Transverse colon (tissue), 4 donors: ENCODE measurements at regions not wholly inside any gene's neighbourhood (a gene's known extent, or its start where the extent isn't known, plus 50 kb on each side); places are given as distances from the start of the nearest gene placed in this dataset.

Source experiments
- DNase-seq: peaks from one replicate; pipeline ENCODE4 v3.0.0-alpha.2; 2019
- H3K27ac ChIP-seq, 4 donors: fragments of 200-600 bp; sonication (generic); 2 replicates each; pipeline ENCODE4 v1.5.1; 2016 to 2018; ENCODE audit warnings: inconsistent platforms in 4 of 4
- H3K27me3 ChIP-seq: fragments of 200-600 bp; sonication (generic); 2 replicates; pipeline ENCODE4 v1.5.1; 2017; ENCODE audit warnings: inconsistent platforms
- H3K36me3 ChIP-seq, 4 donors: fragments of 200-600 bp; sonication (generic); 2 replicates each; pipeline ENCODE4 v1.5.1; 2017 to 2019; ENCODE audit warnings: inconsistent platforms in 4 of 4
- H3K4me1 ChIP-seq, 4 donors: fragments of 200-600 bp; sonication (generic); 2 replicates each; pipeline ENCODE4 v1.5.1; 2017 to 2020; ENCODE audit warnings: inconsistent platforms in 4 of 4
- H3K4me3 ChIP-seq, 4 donors: fragments of 200-600 bp; sonication (generic); 1 replicate in 1 of 4; 2 replicates in 3 of 4; pipeline versions ENCODE4 v1.5.1 to v1.6.1; 2017 to 2019; ENCODE audit warnings: inconsistent platforms in 4 of 4
- H3K9me3 ChIP-seq, 2 donors: fragments of 200-600 bp; sonication (generic); 2 replicates each; pipeline ENCODE4 v1.5.1; 2017 to 2019; ENCODE audit warnings: inconsistent platforms in 2 of 2
- CTCF ChIP-seq, 5 experiments: fragments of 200-600 bp in 3 of 5; fragments of 450-650 bp in 2 of 5; sonication (generic) in 3 of 5; IDR thresholded peaks; 1 replicate in 2 of 5; 2 replicates in 3 of 5; pipeline ENCODE4 v1.5.1; 2016 to 2017; ENCODE audit warnings: antibody characterized with exemption in 5 of 5, inconsistent platforms in 3 of 5, mild to moderate bottlenecking in 2 of 5, moderate library complexity in 1 of 5
- EP300 ChIP-seq: sonication (generic); formaldehyde crosslinking; IDR thresholded peaks from one replicate; pipeline ENCODE4 v1.6.1; 2017; ENCODE audit warnings: antibody characterized with exemption, low read depth
- POLR2A ChIP-seq: fragments of 450-650 bp; IDR thresholded peaks from one replicate; pipeline ENCODE4 v1.6.1; 2016; ENCODE audit warnings: antibody characterized with exemption, mild to moderate bottlenecking, moderate library complexity
- POLR2AphosphoS5 ChIP-seq, 3 donors: sonication (generic); formaldehyde crosslinking; IDR thresholded peaks; one replicate each; pipeline ENCODE4 v1.6.1; 2016; ENCODE audit warnings: antibody characterized with exemption in 3 of 3
- WGBS, 2 donors: methylation state at CpG; one replicate each; pipeline ENCODE4 v1.1.5; 2018; ENCODE audit warnings: low coverage in 1 of 2; 5-methylcytosine and 5-hydroxymethylcytosine counted together
- in situ Hi-C, 4 donors: fragments of 200-750 bp; cut with MboI; loops; one replicate each; pipeline versions ENCODE4 v1.15.0 to v1.15.1; 2017; ENCODE audit warnings: low sequenced_read_pairs in 3 of 4, low pct_ligation_motif_present in 1 of 4, low pct_unique_long_range_greater_than_20kb in 1 of 4
- intact Hi-C: fragments of 100-400 bp; cut with DNase I; formaldehyde crosslinking; loops from one replicate; pipeline ENCODE4 v1.15.1; 2023; ENCODE audit warnings: low total_unique reads

DNA sequence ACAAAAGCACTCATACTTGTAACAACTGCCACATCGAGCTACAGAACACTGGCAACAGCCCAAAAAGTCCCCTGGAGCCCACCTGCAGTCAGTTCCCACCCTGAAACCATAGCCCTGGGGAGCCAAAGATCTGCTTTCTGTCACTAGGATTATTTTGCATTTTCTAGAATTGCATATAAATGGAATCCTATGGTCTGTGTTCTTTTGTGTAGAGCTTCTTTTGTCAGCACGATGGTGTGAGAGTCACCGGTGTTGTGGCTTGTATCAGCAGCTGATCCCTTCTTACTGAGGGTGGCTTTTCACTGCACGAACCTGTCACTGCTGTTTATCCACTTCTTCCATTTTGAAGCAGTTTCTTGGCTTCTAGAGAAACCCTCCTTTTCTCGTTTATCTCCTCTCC lies 60.1 kb upstream of the PRR23E start:
- in situ Hi-C loops = no loop called here
- 60 to 62% methylated on average over 3 to 5 of the region's 5 CpGs for WGBS, 2 donors
- peaks cover 44% of the 10 kb centered on the region for H3K27me3 ChIP-seq

DNA sequence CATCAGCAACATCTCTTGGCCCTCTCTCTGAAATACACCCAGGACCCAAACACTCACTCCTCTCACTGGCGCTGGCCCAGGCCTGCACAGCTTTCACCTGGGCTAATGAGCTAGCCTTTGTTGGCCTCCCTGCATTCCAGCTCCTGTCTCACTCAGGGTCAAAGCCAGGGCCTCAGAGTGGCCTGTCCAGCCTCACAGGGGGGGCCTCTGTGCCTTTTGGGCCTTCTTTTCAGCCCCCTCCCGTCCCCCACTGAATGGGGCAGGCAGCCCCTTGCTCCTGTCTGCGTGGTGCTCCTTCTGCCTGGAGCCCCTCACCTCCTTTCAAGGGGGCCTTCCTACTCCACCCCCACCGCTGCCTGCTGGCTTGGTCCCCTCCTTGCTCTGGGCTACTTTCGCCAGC lies 59.0 kb upstream of the PRR23E start:
- no peak for TF ChIP-seq POLR2A
- TF ChIP-seq CTCF (IDR thresholded peaks at IDR 0.05) = no peak
- no peak for TF ChIP-seq EP300
- no peak for TF ChIP-seq POLR2AphosphoS5 (IDR thresholded peaks at IDR 0.05)
- Histone ChIP-seq H3K27me3 (peaks cover 44% of the 10 kb centered on the region), H3K4me3 (no peak overlapping the region), H3K9me3 (no peaks in the 10 kb centered on the region), H3K36me3 (no peaks in the 10 kb centered on the region), H3K27ac (no peak overlapping the region), H3K4me1 (peaks cover 0 to 9% (median 5%) of the 10 kb centered on the region in 4 donors)
- in situ Hi-C loops (no loop called here), intact Hi-C loops (no loop called here)
- no peak for DNase-seq
- 83% methylated on average over 5 of the region's 5 CpGs; no CpG with 5 or more reads in 1 of the 2 donors for WGBS, 2 donors

More for the DNA sequence above, 60.1 kb upstream of the PRR23E start:
- Histone ChIP-seq H3K4me1 (peaks cover 0 to 6% (median 4%) of the 10 kb centered on the region in 4 donors), H3K4me3 (no peak overlapping the region), H3K27ac (no peak overlapping the region), H3K9me3 (no peaks in the 10 kb centered on the region), H3K36me3 (no peaks in the 10 kb centered on the region)
- no peak for TF ChIP-seq EP300
- no peak for TF ChIP-seq CTCF (IDR thresholded peaks at IDR 0.05)
- TF ChIP-seq POLR2AphosphoS5 (IDR thresholded peaks at IDR 0.05) = no peak
- no peak for TF ChIP-seq POLR2A
- intact Hi-C loops = no loop called here
- DNase-seq = no peak

DNA sequence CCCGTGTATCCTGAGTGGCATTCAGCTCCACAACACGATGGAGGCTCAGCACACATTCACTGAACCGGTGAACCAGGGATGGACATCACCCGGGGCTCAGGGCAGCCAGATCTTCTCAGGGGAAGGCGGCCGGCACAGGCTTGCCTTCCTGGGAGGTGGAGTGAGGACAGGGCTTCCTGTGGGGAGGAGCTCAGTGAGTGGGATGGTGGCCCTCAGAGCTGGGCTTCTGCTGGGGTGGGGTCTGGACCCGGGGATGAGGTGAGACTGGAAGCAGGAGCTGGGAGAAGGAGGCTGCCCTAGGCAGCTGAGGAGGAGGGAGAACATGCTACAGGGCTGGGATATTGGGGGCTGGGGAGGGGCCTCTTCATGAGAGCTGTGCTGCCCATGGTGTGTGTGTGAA lies 58.5 kb upstream of the PRR23E start:
- intact Hi-C loops = no loop called here
- WGBS, 2 donors = 71% methylated on average over 7 of the region's 7 CpGs; no CpG with 5 or more reads in 1 of the 2 donors
- Histone ChIP-seq H3K4me1 (peaks cover 0 to 9% (median 5%) of the 10 kb centered on the region in 4 donors), H3K27me3 (peaks cover 44% of the 10 kb centered on the region), H3K9me3 (no peaks in the 10 kb centered on the region), H3K36me3 (no peaks in the 10 kb centered on the region), H3K4me3 (no peak overlapping the region), H3K27ac (no peak overlapping the region)
- in situ Hi-C loops = no loop called here
- no peak for TF ChIP-seq EP300
- no peak for TF ChIP-seq CTCF (IDR thresholded peaks at IDR 0.05)
- no peak for TF ChIP-seq POLR2A
- TF ChIP-seq POLR2AphosphoS5 (IDR thresholded peaks at IDR 0.05) = no peak
- no peak for DNase-seq

DNA sequence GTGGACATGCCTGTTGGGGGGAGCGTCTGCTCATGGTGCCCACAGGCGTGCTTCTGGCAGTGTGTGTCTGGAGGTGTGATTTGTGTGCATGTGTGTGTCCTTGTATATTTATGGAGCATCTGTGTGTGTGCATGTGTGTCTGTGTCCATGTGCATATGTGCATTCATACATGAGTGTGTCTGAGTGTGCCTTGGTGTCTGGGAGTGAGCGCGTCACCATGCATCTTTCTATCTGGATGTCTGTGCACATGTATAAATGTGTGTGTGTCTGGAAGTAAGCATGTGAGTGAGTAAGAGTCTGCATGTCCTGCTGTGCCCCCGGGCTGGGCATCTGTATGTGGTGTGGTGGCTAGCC lies 58.1 kb upstream of the PRR23E start:
- Histone ChIP-seq H3K27me3 (peaks cover 44% of the 10 kb centered on the region), H3K9me3 (no peaks in the 10 kb centered on the region), H3K27ac (no peak overlapping the region), H3K4me3 (peak overlapping the region in 1 of 4 donors; percentile 23), H3K4me1 (peaks cover 0 to 9% (median 5%) of the 10 kb centered on the region in 4 donors), H3K36me3 (no peaks in the 10 kb centered on the region)
- no peak for TF ChIP-seq POLR2AphosphoS5 (IDR thresholded peaks at IDR 0.05)
- no peak for TF ChIP-seq CTCF (IDR thresholded peaks at IDR 0.05)
- TF ChIP-seq EP300 = no peak
- no peak for TF ChIP-seq POLR2A
- in situ Hi-C loops (no loop called here), intact Hi-C loops (no loop called here)
- no peak for DNase-seq
- WGBS, 2 donors = 80 to 83% methylated on average over 1 to 5 of the region's 5 CpGs
